Right renal cortex interstitium (tissue), 3 donors: ENCODE measurements at regions not wholly inside any gene's neighbourhood (a gene's known extent, or its start where the extent isn't known, plus 50 kb on each side); places are given as distances from the start of the nearest gene placed in this dataset.

Experiments
- DNase-seq, 3 donors: peaks; one replicate each; pipeline ENCODE4 v3.0.0-alpha.2; 2013; ENCODE audit warnings: low read depth in 3 of 3, low spot score in 2 of 3

GRCh38 chr11:131185915-131186314 is 184.5 kb upstream of the NTM start:
- no peak for DNase-seq

- no peak for DNase-seq
Observed at GRCh38 chr11:131186629-131187101, 183.8 kb upstream of the NTM start.

DNA sequence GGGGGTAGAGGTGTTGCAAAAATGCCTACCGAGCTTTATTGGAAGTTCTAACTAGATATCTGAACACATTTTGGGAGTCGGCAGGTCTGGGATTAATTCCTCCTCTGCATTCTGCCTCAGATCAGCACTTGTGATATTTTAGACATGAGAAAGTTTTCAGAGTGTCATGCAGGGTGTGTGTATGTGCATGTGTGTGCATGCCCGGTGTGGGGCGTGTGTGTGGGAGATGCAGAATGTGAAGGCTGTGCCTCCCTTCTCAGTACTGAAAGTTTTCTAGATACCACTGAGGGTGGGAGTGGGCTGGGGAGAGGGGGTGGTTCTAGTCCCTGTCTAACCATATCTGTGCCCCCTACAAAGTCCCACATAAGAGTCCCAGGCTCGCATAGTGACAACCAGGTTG is 180.0 kb upstream of the NTM start:
- no peak for DNase-seq

DNA sequence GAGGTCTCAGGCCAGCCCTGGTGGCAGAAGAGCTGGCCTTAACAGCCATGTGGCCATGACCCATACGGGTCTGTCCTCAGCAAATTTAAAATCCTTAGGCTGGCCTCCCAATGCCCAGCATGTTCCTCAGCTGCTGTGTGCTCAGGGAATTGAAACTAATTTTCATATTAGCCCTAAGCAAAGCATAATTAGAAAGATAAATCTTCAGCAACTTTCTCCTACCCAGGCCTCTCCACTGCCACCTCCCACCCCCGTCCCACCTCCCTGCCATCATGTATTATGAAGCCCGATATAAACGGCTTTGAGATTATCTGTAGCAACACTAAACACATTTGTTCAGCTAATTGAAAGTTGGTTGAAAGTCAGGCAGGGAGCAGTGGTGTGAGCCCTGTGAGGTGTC is 178.8 kb upstream of the NTM start:
- DNase-seq: no peak

DNA sequence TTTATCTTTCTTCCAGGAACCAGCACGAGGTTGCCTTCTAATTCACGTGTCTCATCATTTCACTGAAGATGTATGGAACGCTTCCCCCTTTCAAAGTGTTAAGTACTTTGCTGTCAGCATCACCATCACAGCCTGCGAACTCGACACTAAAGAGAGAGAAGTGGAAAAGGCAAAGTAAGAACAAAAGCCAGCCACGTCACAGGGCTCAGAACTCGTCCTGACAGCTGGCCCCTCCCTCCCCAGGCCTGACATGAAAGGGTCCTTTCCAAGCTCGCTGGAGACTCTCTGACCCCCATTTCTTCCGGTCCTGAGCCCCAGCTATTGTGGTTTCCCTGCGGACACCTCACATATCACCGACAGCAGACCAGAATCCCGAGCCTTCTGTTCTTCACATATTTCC is 177.8 kb upstream of the NTM start:
- DNase-seq: no peak

DNA sequence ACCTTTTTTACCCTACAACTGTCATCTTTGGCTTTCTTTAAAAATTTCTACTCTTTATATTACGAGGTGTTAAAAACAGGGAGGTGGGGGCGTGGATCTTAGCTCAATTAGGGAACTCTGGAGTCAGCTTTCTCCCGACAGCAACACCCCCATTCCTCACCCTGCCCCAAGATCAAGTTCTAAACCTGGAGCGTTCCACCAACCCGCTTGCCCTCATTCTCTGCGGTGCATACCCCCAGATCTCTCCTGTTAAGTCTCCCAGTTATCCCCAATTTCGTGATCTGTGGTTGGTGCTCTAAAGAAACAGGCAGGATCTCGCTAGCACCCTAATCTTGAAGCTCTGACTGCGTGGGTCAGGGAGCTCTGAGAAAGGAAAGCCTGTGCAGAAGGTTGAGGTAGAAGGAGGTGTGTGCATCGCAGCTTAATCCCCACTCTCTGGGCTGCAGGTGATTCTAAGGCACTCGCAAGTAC is 177.3 kb upstream of the NTM start:
- DNase-seq: no peak

DNA sequence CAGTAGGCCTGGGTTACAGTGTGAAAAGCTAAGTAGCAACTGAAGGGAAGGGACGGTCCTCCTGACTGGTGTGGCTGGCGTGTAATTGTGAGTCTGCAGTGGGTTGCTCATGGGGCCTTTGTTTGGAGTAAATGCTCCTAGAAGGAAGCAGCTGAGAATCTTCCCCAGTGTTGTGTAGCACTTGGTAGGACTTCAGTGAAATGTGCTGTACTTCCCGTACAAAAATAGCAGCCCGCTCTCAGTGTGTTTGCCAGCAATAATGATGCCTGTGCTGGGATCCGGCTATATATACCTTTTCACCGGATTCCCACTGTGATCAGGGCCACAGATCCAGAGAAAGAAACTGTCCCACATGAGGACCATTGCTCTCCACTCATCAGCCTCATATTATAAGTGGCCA is 175.7 kb upstream of the NTM start:
- no peak for DNase-seq

DNA sequence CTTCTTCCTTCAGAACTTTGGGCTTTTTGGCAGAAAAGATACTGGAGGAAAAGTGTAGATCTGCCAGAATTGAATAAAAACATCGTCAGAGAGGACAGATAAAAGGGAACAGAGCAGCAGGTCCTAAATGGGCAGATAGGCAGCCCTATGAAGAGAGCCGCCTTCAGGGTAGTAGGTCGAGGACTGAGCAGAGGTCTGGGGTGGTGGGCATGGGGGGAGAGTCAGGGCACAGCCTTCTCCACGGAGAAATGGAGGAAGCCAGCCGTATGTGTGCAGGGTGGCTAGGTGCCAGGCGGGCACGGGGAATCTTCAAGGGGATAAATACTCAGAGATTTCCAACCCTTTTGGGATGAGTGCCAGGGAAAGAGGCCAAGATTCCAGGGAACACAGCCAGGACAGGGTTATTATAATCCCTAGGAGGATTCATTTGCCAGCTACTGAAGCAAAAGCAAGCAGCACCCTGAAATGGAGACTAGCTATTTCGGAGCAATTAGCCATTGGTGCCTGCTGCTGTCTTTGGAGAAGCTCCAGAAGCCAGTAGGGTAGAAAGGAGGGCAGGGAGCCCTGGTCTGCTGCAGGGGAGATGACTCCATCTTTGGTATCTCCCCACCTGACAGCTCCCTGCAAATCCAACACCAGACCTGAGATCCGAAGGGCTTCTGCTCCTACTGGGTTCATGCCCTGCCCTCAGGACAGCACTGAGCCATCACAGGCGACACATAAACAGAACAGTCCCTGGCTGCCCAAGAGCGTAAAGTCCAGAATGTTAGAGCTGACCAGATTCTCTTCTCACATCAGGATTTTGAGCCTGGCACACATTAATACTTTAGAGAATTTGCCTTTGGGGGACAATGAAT is 174.5 kb upstream of the NTM start:
- DNase-seq: no peak

- DNase-seq: no peak
Observed at GRCh38 chr11:131198161-131199014, 172.0 kb upstream of the NTM start.

GRCh38 chr11:131199015-131199280 is 171.5 kb upstream of the NTM start:
- DNase-seq: no peak

GRCh38 chr11:131201674-131202073 is 168.7 kb upstream of the NTM start:
- no peak for DNase-seq

GRCh38 chr11:131203040-131203439 is 167.4 kb upstream of the NTM start:
- DNase-seq: no peak

DNA sequence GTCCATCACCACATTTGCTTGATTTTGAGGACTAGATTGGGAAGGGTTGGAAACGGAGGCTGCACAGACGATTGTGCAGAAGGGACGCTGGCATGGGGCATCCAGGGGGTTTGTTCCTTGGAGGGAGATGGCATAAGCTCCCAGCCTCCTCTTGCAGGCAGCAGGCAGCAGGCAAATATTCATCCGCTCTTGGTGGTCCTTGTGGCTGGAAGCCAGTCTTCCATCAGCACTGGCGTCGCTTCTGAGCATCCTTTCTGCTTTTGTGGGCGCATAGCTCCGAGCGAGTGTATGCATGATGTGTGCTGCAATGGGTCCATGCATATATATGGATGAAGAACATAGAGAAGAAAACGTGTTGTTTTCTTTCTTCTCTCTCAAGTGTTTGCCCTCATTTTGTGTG is 166.1 kb upstream of the NTM start:
- no peak for DNase-seq

GRCh38 chr11:131204765-131205380 is 165.5 kb upstream of the NTM start:
- no peak for DNase-seq

DNA sequence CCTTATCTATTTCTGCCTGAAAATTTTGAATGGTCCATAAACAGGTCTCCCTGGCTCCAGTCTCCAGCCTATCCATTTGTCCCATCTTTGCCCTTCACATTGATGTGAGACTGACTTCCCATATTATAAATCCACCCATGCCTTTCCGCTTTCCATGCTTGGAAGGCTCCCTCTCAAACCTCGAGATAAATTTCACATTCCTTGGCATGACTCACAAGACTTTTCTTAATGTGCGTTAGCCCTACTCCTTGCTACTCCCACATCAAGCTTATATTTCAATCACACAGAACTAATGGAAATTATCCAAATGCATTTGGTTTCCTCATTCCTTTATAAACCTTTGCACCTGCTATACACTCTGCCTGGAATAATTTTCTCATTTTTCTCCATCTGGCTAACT is 163.7 kb upstream of the NTM start:
- no peak for DNase-seq

GRCh38 chr11:131207901-131208300 is 162.5 kb upstream of the NTM start:
- DNase-seq: no peak

- no peak for DNase-seq
Observed at GRCh38 chr11:131217313-131218310, 152.8 kb upstream of the NTM start.

DNA sequence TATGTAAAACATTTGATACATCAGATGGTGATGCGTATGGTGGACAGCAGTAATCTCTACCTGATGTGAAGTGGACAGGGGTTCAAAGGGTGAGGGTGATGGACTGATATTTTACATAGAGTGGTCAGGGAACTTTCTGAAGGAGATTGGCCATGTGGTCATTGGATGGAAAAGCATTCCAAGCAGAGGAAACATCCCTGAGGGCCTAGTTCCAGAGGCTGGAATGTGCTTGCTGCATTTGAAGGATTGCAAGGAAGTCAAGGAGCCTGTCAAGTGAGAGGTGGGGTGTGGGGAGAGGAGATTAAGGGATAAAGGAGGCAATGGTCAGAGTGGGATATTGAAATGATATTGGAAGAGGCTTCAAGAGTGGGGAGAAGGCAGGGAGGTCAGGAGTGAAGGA is 151.9 kb upstream of the NTM start:
- no peak for DNase-seq

DNA sequence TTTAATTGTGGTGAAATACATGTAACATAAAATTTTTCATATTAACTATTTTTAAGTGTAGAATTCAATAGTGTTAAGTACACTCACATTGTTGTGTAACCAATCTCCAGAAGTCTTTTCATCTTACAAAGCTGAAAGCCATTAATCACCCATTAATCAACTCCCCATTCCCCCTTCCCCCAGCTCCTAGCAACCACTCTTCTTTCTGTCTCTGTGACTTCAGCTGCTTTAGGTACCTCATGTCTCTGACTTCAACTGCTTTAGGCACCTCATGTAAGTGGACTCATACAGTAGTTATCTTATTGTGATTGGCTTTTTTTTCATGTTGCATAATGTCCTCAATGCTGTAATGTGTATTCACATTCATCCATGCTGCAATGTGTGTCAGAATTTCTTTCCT is 150.8 kb upstream of the NTM start:
- no peak for DNase-seq
